Adrenal gland (tissue), 5 donors: ENCODE measurements at regions not wholly inside any gene's neighbourhood (a gene's known extent, or its start where the extent isn't known, plus 50 kb on each side); places are given as distances from the start of the nearest gene placed in this dataset.

Experiments
- CTCF ChIP-seq, 6 experiments: fragments of 450-650 bp in 4 of 6; fragments of 200-600 bp in 2 of 6; sonication (generic) in 1 of 6; IDR thresholded peaks; 1 replicate in 5 of 6; 2 replicates in 1 of 6; pipeline versions ENCODE4 v1.5.1 to v1.8.0; 2016 to 2021; ENCODE audit warnings: antibody characterized with exemption in 6 of 6, mild to moderate bottlenecking in 2 of 6, moderate library complexity in 1 of 6
- POLR2A ChIP-seq, 2 donors: fragments of 450-650 bp; IDR thresholded peaks; one replicate each; pipeline ENCODE4 v1.6.1; 2017; ENCODE audit warnings: antibody characterized with exemption in 2 of 2, mild to moderate bottlenecking in 2 of 2, moderate library complexity in 1 of 2
- donor health status: DM: no; HTN: no; CAD: no.

GRCh38 chr1:56363007-56363770 is 216.2 kb downstream of the PLPP3 start:
- TF ChIP-seq POLR2A (IDR thresholded peaks at IDR 0.05) (no peak), CTCF (IDR thresholded peaks at IDR 0.05) (no peak)
